ENCODE measurements at regions not wholly inside any gene's neighbourhood (a gene's known extent, or its start where the extent isn't known, plus 50 kb on each side); places are given as distances from the start of the nearest gene placed in this dataset.

- TF ChIP-seq EGR1 (IDR thresholded peaks at IDR 0.05) (no peak), ZBTB7A (IDR thresholded peaks at IDR 0.05; ENCODE audit: low read depth) (no peak), USF1 (IDR thresholded peaks at IDR 0.05) (no peak), YY1 (IDR thresholded peaks at IDR 0.05; ENCODE audit: low read depth) (no peak)
These were observed 462.2 kb downstream of the PLOD2 start for GRCh38 chr3:145698749-145699148.
